ENCODE measurements at regions not wholly inside any gene's neighbourhood (a gene's known extent, or its start where the extent isn't known, plus 50 kb on each side); places are given as distances from the start of the nearest gene placed in this dataset.

GRCh38 chr4:14783011-14783877 lies 219.0 kb upstream of the CPEB2 start:
- H3K9me3 ChIP-seq: no peaks in the 10 kb centered on the region
- no peaks in the 10 kb centered on the region for H3K4me1 ChIP-seq
- DNase-seq (no peak), ATAC-seq (no peak)
- no peak overlapping the region for H3K4me3 ChIP-seq
- H3K27me3 ChIP-seq: no peaks in the 10 kb centered on the region
- no peak for TF ChIP-seq CTCF (IDR thresholded peaks at IDR 0.05 in 4 of 5, conservative IDR thresholded peaks at IDR 0.05 in 1 of 5)
- TF ChIP-seq POLR2A (IDR thresholded peaks at IDR 0.05): no peak
- intact Hi-C loops (cut with DNase I; ENCODE audit: low total_unique reads) (no loop called here), in situ Hi-C loops (cut with MboI; ENCODE audit: low sequenced_read_pairs in 4 of 4) (no loop called here)
- H3K36me3 ChIP-seq: no peaks in the 10 kb centered on the region
- H3K27ac ChIP-seq: no peak overlapping the region

GRCh38 chr4:14787221-14787620 lies 215.1 kb upstream of the CPEB2 start:
- H3K36me3 ChIP-seq: no peaks in the 10 kb centered on the region
- H3K27ac ChIP-seq: no peak overlapping the region
- intact Hi-C loops (cut with DNase I; ENCODE audit: low total_unique reads): no loop called here
- no peaks in the 10 kb centered on the region for H3K9me3 ChIP-seq
- H3K4me1 ChIP-seq: no peaks in the 10 kb centered on the region
- H3K4me3 ChIP-seq: no peak overlapping the region
- in situ Hi-C loops (cut with MboI; ENCODE audit: low sequenced_read_pairs in 4 of 4): no loop called here
- no peaks in the 10 kb centered on the region for H3K27me3 ChIP-seq
- TF ChIP-seq CTCF (IDR thresholded peaks at IDR 0.05 in 4 of 5, conservative IDR thresholded peaks at IDR 0.05 in 1 of 5): no peak
- DNase-seq (no peak), ATAC-seq (no peak)

GRCh38 chr4:14787894-14788293 lies 214.4 kb upstream of the CPEB2 start:
- intact Hi-C loops (cut with DNase I; ENCODE audit: low total_unique reads) (no loop called here), in situ Hi-C loops (cut with MboI; ENCODE audit: low sequenced_read_pairs in 4 of 4) (no loop called here)
- Histone ChIP-seq H3K4me1 (no peaks in the 10 kb centered on the region), H3K4me3 (no peak overlapping the region), H3K36me3 (no peaks in the 10 kb centered on the region), H3K9me3 (no peaks in the 10 kb centered on the region), H3K27me3 (no peaks in the 10 kb centered on the region), H3K27ac (no peak overlapping the region)
- no peak for TF ChIP-seq CTCF (IDR thresholded peaks at IDR 0.05 in 4 of 5, conservative IDR thresholded peaks at IDR 0.05 in 1 of 5)
- no peak for TF ChIP-seq POLR2A (IDR thresholded peaks at IDR 0.05)
- DNase-seq (no peak), ATAC-seq (no peak)

GRCh38 chr4:14790494-14790893 lies 211.8 kb upstream of the CPEB2 start:
- no peaks in the 10 kb centered on the region for H3K27me3 ChIP-seq
- ATAC-seq: no peak

More at GRCh38 chr4:14790494-14790893, 211.8 kb upstream of the CPEB2 start:
- no peaks in the 10 kb centered on the region for H3K9me3 ChIP-seq
- no peaks in the 10 kb centered on the region for H3K4me1 ChIP-seq
- H3K36me3 ChIP-seq: no peaks in the 10 kb centered on the region
- H3K27ac ChIP-seq: no peak overlapping the region
- H3K4me3 ChIP-seq: no peak overlapping the region
- intact Hi-C loops (cut with DNase I; ENCODE audit: low total_unique reads) (no loop called here), in situ Hi-C loops (cut with MboI; ENCODE audit: low sequenced_read_pairs in 4 of 4) (no loop called here)
- no peak for DNase-seq
- no peak for TF ChIP-seq CTCF (IDR thresholded peaks at IDR 0.05 in 4 of 5, conservative IDR thresholded peaks at IDR 0.05 in 1 of 5)
- no peak for TF ChIP-seq POLR2A (IDR thresholded peaks at IDR 0.05)

All from gastrocnemius medialis (tissue), 4 donors.